Liver (tissue), 8 donors: ENCODE measurements at regions not wholly inside any gene's neighbourhood (a gene's known extent, or its start where the extent isn't known, plus 50 kb on each side); places are given as distances from the start of the nearest gene placed in this dataset.

Experiments used
- DNase-seq: peaks from one replicate; pipeline ENCODE4 v3.0.0-alpha.2; 2017; ENCODE audit warnings: low spot score
- H3K27ac ChIP-seq, 2 donors: one replicate each; pipeline ENCODE4 v1.7.0; 2013; ENCODE audit warnings: inconsistent platforms in 2 of 2, low read length in 2 of 2, control low read depth in 1 of 2, low read depth in 1 of 2, mild to moderate bottlenecking in 1 of 2
- H3K27me3 ChIP-seq, 4 donors: one replicate each; pipeline versions ENCODE4 v1.6.1 to v1.7.0; 2013; ENCODE audit warnings: low read length in 3 of 4, inconsistent platforms in 1 of 4, mild to moderate bottlenecking in 1 of 4, moderate library complexity in 1 of 4; ENCODE audit not compliant: control insufficient read depth in 4 of 4, insufficient read depth in 4 of 4
- H3K36me3 ChIP-seq, 4 donors: one replicate each; pipeline versions ENCODE4 v1.6.1 to v1.7.0; 2013; ENCODE audit warnings: low read length in 3 of 4, mild to moderate bottlenecking in 3 of 4, low read depth in 1 of 4, moderate library complexity in 1 of 4; ENCODE audit not compliant: control insufficient read depth in 4 of 4, insufficient read depth in 3 of 4
- H3K4me1 ChIP-seq, 4 donors: one replicate each; pipeline versions ENCODE4 v1.6.1 to v1.7.0; 2013; ENCODE audit warnings: low read length in 3 of 4, mild to moderate bottlenecking in 3 of 4, moderate library complexity in 1 of 4; ENCODE audit not compliant: control insufficient read depth in 4 of 4, insufficient read depth in 4 of 4
- H3K4me3 ChIP-seq, 3 donors: one replicate each; pipeline versions ENCODE4 v1.6.1 to v1.7.0; 2013; ENCODE audit warnings: low read length in 3 of 3, control low read depth in 1 of 3, low read depth in 1 of 3, mild to moderate bottlenecking in 1 of 3
- H3K9ac ChIP-seq, 2 donors: one replicate each; pipeline ENCODE4 v1.7.0; 2013; ENCODE audit warnings: low read length in 2 of 2, mild to moderate bottlenecking in 2 of 2, moderate library complexity in 2 of 2, control low read depth in 1 of 2, low read depth in 1 of 2
- H3K9me3 ChIP-seq, 4 donors: one replicate each; pipeline versions ENCODE4 v1.6.1 to v1.7.0; 2013; ENCODE audit warnings: low read length in 3 of 4; ENCODE audit not compliant: control insufficient read depth in 4 of 4
- ATF3 ChIP-seq: IDR thresholded peaks from 2 replicates; pipeline ENCODE4 v1.6.1; 2016; ENCODE audit warnings: antibody characterized with exemption
- CTCF ChIP-seq: fragments of 150-350 bp; IDR thresholded peaks from 2 replicates; pipeline ENCODE4 v1.5.1; 2017; ENCODE audit warnings: improper control_type of control experiment, low read depth, low read length; ENCODE audit not compliant: missing input control
- EGR1 ChIP-seq, 2 donors: IDR thresholded peaks; 2 replicates each; pipeline ENCODE4 v1.6.1; 2016 to 2018; ENCODE audit warnings: antibody characterized with exemption in 2 of 2, low read depth in 2 of 2
- FOXA2 ChIP-seq: IDR thresholded peaks from 2 replicates; pipeline ENCODE4 v1.6.1; 2016; ENCODE audit warnings: antibody characterized with exemption
- GABPA ChIP-seq, 2 donors: IDR thresholded peaks in 1 of 2; conservative IDR thresholded peaks in 1 of 2; 2 replicates each; pipeline ENCODE4 v1.6.1; 2016; ENCODE audit warnings: antibody characterized with exemption in 2 of 2, mild to moderate bottlenecking in 1 of 2, moderate library complexity in 1 of 2
- HNF4A ChIP-seq, 2 donors: conservative IDR thresholded peaks; 2 replicates each; pipeline ENCODE4 v1.6.1; 2016; ENCODE audit warnings: antibody characterized with exemption in 2 of 2, mild to moderate bottlenecking in 2 of 2
- HNF4G ChIP-seq: IDR thresholded peaks from 2 replicates; pipeline ENCODE4 v1.6.1; 2016; ENCODE audit warnings: antibody characterized with exemption
- NR2F2 ChIP-seq: IDR thresholded peaks from 2 replicates; pipeline ENCODE4 v1.6.1; 2016; ENCODE audit warnings: antibody characterized with exemption
- RAD21 ChIP-seq, 2 donors: IDR thresholded peaks; 2 replicates each; pipeline ENCODE4 v1.6.1; 2016; ENCODE audit warnings: antibody characterized with exemption in 2 of 2, mild to moderate bottlenecking in 2 of 2
- REST ChIP-seq: IDR thresholded peaks from 2 replicates; pipeline ENCODE4 v1.6.1; 2016; ENCODE audit warnings: antibody characterized with exemption, mild to moderate bottlenecking
- RXRA ChIP-seq, 2 donors: IDR thresholded peaks; 2 replicates each; pipeline ENCODE4 v1.6.1; 2017 to 2018; ENCODE audit warnings: antibody characterized with exemption in 2 of 2, mild to moderate bottlenecking in 1 of 2
- SP1 ChIP-seq: IDR thresholded peaks from 2 replicates; pipeline ENCODE4 v1.6.1; 2018; ENCODE audit warnings: antibody characterized with exemption, mild to moderate bottlenecking
- TAF1 ChIP-seq: conservative IDR thresholded peaks from 2 replicates; pipeline ENCODE4 v1.6.1; 2016; ENCODE audit warnings: antibody characterized with exemption, mild to moderate bottlenecking
- YY1 ChIP-seq: IDR thresholded peaks from 2 replicates; pipeline ENCODE4 v1.6.1; 2016; ENCODE audit warnings: antibody characterized with exemption, mild to moderate bottlenecking
- ZBTB33 ChIP-seq: IDR thresholded peaks from 2 replicates; pipeline ENCODE4 v1.6.1; 2016; ENCODE audit warnings: antibody characterized with exemption
- WGBS: extraction: QIAGEN DNeasy Blood & Tissue Kit; methylation state at CpG from one replicate; pipeline ENCODE4 v1.1.7; 2013; 5-methylcytosine and 5-hydroxymethylcytosine counted together
- donor health status: healthy.
- donor health status: healthy.
- donor health status: healthy.
- donor health status: healthy.
- donor health status: healthy.

- Histone ChIP-seq H3K9ac (no peak overlapping the region), H3K9me3 (no peaks in the 10 kb centered on the region), H3K36me3 (no peaks in the 10 kb centered on the region), H3K27ac (no peak overlapping the region), H3K27me3 (no peaks in the 10 kb centered on the region), H3K4me1 (no peaks in the 10 kb centered on the region), H3K4me3 (no peak overlapping the region)
- 70% methylated on average over 4 of the region's 4 CpGs for WGBS
- DNase-seq, result no peak
- TF ChIP-seq REST (no peak), GABPA (IDR thresholded peaks at IDR 0.05 in 1 of 2, conservative IDR thresholded peaks at IDR 0.05 in 1 of 2) (no peak), HNF4G (no peak), EGR1 (IDR thresholded peaks at IDR 0.05; ENCODE audit: low read depth in 2 of 2) (no peak), RXRA (IDR thresholded peaks at IDR 0.05) (no peak)
Observed at GRCh38 chr1:168991667-168992475, 114.6 kb upstream of the ATP1B1 start.

- Histone ChIP-seq H3K27me3 (no peaks in the 10 kb centered on the region), H3K4me1 (no peaks in the 10 kb centered on the region), H3K27ac (no peak overlapping the region), H3K9me3 (no peaks in the 10 kb centered on the region), H3K4me3 (no peak overlapping the region), H3K36me3 (no peaks in the 10 kb centered on the region), H3K9ac (no peak overlapping the region)
- DNase-seq, result no peak
- 95% methylated on average over 5 of the region's 5 CpGs for WGBS
- TF ChIP-seq SP1 (no peak), HNF4G (no peak), FOXA2 (no peak), TAF1 (no peak), NR2F2 (no peak), YY1 (no peak), ATF3 (no peak), RXRA (IDR thresholded peaks at IDR 0.05) (no peak), HNF4A (conservative IDR thresholded peaks at IDR 0.05) (no peak), CTCF (no peak), ZBTB33 (no peak), RAD21 (IDR thresholded peaks at IDR 0.05) (no peak)
Observed at GRCh38 chr1:169001353-169001752, 105.1 kb upstream of the ATP1B1 start.
